ENCODE measurements at regions not wholly inside any gene's neighbourhood (a gene's known extent, or its start where the extent isn't known, plus 50 kb on each side); places are given as distances from the start of the nearest gene placed in this dataset.

GRCh38 chr10:121313119-121313875 lies 284.9 kb downstream of the FGFR2 start:
- no peaks in the 10 kb centered on the region for H3K9me3 ChIP-seq (ENCODE audit: insufficient read depth, low read depth, low read length)
- H3K79me2 ChIP-seq (ENCODE audit: control insufficient read depth, insufficient read depth, low read length, poor library complexity), result no peaks in the 10 kb centered on the region
- H3K36me3 ChIP-seq (ENCODE audit: control insufficient read depth in 1 of 2, insufficient read depth in 2 of 2, low read length in 2 of 2), result no peaks in the 10 kb centered on the region
- H3K79me1 ChIP-seq (ENCODE audit: low read length), result peaks cover 4% of the 10 kb centered on the region
- peak overlapping the region; percentile 72 for H3K27ac ChIP-seq (ENCODE audit: low read depth, low read length)
- no peak overlapping the region for H2AFZ ChIP-seq (ENCODE audit: insufficient read depth, low read length, poor library complexity)
- no peak overlapping the region for H3K4ac ChIP-seq (ENCODE audit: low read depth, low read length)
- peak overlapping the region; percentile 51 for H4K91ac ChIP-seq (ENCODE audit: low read depth, low read length)
- H3K27me3 ChIP-seq (ENCODE audit: insufficient read depth, low read length), result no peaks in the 10 kb centered on the region
- H3K4me1 ChIP-seq (ENCODE audit: control insufficient read depth in 1 of 2, insufficient read depth in 2 of 2, low read length in 2 of 2), result peaks cover 5 to 12% of the 10 kb centered on the region in 2 experiments
- DNase-seq, result peak; percentile 51 to 71
- H2AK5ac ChIP-seq (ENCODE audit: low read length), result no peak overlapping the region
- H3K4me3 ChIP-seq (ENCODE audit: low read depth, low read length), result no peak overlapping the region
- no CpG with 5 or more reads among the region's 17 CpGs for WGBS (ENCODE audit: extremely low coverage, insufficient coverage, insufficient read length)
- H4K8ac ChIP-seq (ENCODE audit: low read depth, low read length), result peak overlapping the region; percentile 53
- H3K9ac ChIP-seq (ENCODE audit: low read length), result no peak overlapping the region
- H3K23ac ChIP-seq (ENCODE audit: low read length), result no peak overlapping the region
- peak overlapping the region; percentile 44 for H2BK5ac ChIP-seq (ENCODE audit: low read depth, low read length, poor library complexity)
- H3K4me2 ChIP-seq (ENCODE audit: low read length), result peak overlapping the region; percentile 32
- no peak overlapping the region for H3K18ac ChIP-seq (ENCODE audit: low read length)
- no peak overlapping the region for H4K12ac ChIP-seq (ENCODE audit: low read depth, low read length)
- no peak overlapping the region for H2BK120ac ChIP-seq (ENCODE audit: insufficient read depth, low read length, poor library complexity)
- H3K14ac ChIP-seq (ENCODE audit: low read length), result peak overlapping the region; percentile 44
- H2BK12ac ChIP-seq (ENCODE audit: low read length), result peak overlapping the region; percentile 89

- H3K9ac ChIP-seq (ENCODE audit: low read length), result no peak overlapping the region
- no peak overlapping the region for H4K12ac ChIP-seq (ENCODE audit: low read depth, low read length)
- H2BK120ac ChIP-seq (ENCODE audit: insufficient read depth, low read length, poor library complexity), result no peak overlapping the region
- H2AK5ac ChIP-seq (ENCODE audit: low read length), result no peak overlapping the region
- no peak overlapping the region for H3K14ac ChIP-seq (ENCODE audit: low read length)
- H3K9me3 ChIP-seq (ENCODE audit: insufficient read depth, low read depth, low read length), result no peaks in the 10 kb centered on the region
- no peaks in the 10 kb centered on the region for H3K79me2 ChIP-seq (ENCODE audit: control insufficient read depth, insufficient read depth, low read length, poor library complexity)
- H3K18ac ChIP-seq (ENCODE audit: low read length), result no peak overlapping the region
- H4K91ac ChIP-seq (ENCODE audit: low read depth, low read length), result no peak overlapping the region
- no peaks in the 10 kb centered on the region for H3K27me3 ChIP-seq (ENCODE audit: insufficient read depth, low read length)
- H2BK12ac ChIP-seq (ENCODE audit: low read length), result no peak overlapping the region
- WGBS (ENCODE audit: extremely low coverage, insufficient coverage, insufficient read length), result no CpG with 5 or more reads among the region's 3 CpGs
- no peak overlapping the region for H3K4me3 ChIP-seq (ENCODE audit: low read depth, low read length)
- no peak overlapping the region for H2AFZ ChIP-seq (ENCODE audit: insufficient read depth, low read length, poor library complexity)
- no peak overlapping the region for H3K27ac ChIP-seq (ENCODE audit: low read depth, low read length)
- no peak overlapping the region for H3K4ac ChIP-seq (ENCODE audit: low read depth, low read length)
- no peak overlapping the region for H3K4me2 ChIP-seq (ENCODE audit: low read length)
- no peak overlapping the region for H4K8ac ChIP-seq (ENCODE audit: low read depth, low read length)
- H2BK5ac ChIP-seq (ENCODE audit: low read depth, low read length, poor library complexity), result no peak overlapping the region
- peaks cover 5 to 12% of the 10 kb centered on the region in 2 experiments for H3K4me1 ChIP-seq (ENCODE audit: control insufficient read depth in 1 of 2, insufficient read depth in 2 of 2, low read length in 2 of 2)
- H3K79me1 ChIP-seq (ENCODE audit: low read length), result peaks cover 4% of the 10 kb centered on the region
- H3K23ac ChIP-seq (ENCODE audit: low read length), result no peak overlapping the region
- DNase-seq, result no peak
- H3K36me3 ChIP-seq (ENCODE audit: control insufficient read depth in 1 of 2, insufficient read depth in 2 of 2, low read length in 2 of 2), result no peaks in the 10 kb centered on the region
Observed at GRCh38 chr10:121316432-121316831, 281.8 kb downstream of the FGFR2 start.

- Histone ChIP-seq H3K9ac (ENCODE audit: low read length) (no peak overlapping the region), H3K4me1 (ENCODE audit: control insufficient read depth in 1 of 2, insufficient read depth in 2 of 2, low read length in 2 of 2) (peaks cover 5 to 12% of the 10 kb centered on the region in 2 experiments), H4K91ac (ENCODE audit: low read depth, low read length) (no peak overlapping the region), H2BK12ac (ENCODE audit: low read length) (no peak overlapping the region), H2BK5ac (ENCODE audit: low read depth, low read length, poor library complexity) (no peak overlapping the region), H3K27ac (ENCODE audit: low read depth, low read length) (no peak overlapping the region), H3K27me3 (ENCODE audit: insufficient read depth, low read length) (no peaks in the 10 kb centered on the region), H3K4ac (ENCODE audit: low read depth, low read length) (no peak overlapping the region), H2AFZ (ENCODE audit: insufficient read depth, low read length, poor library complexity) (no peak overlapping the region), H4K12ac (ENCODE audit: low read depth, low read length) (no peak overlapping the region), H3K18ac (ENCODE audit: low read length) (no peak overlapping the region), H3K4me3 (ENCODE audit: low read depth, low read length) (no peak overlapping the region), H3K23ac (ENCODE audit: low read length) (no peak overlapping the region), H3K36me3 (ENCODE audit: control insufficient read depth in 1 of 2, insufficient read depth in 2 of 2, low read length in 2 of 2) (no peaks in the 10 kb centered on the region), H3K9me3 (ENCODE audit: insufficient read depth, low read depth, low read length) (no peaks in the 10 kb centered on the region), H3K14ac (ENCODE audit: low read length) (no peak overlapping the region), H2AK5ac (ENCODE audit: low read length) (no peak overlapping the region), H3K4me2 (ENCODE audit: low read length) (no peak overlapping the region), H2BK120ac (ENCODE audit: insufficient read depth, low read length, poor library complexity) (no peak overlapping the region), H3K79me1 (ENCODE audit: low read length) (no peaks in the 10 kb centered on the region), H4K8ac (ENCODE audit: low read depth, low read length) (no peak overlapping the region), H3K79me2 (ENCODE audit: control insufficient read depth, insufficient read depth, low read length, poor library complexity) (no peaks in the 10 kb centered on the region)
- no peak for DNase-seq
- WGBS (ENCODE audit: extremely low coverage, insufficient coverage, insufficient read length), result no CpG with 5 or more reads among the region's 1 CpG
Observed at GRCh38 chr10:121317374-121317773, 280.9 kb downstream of the FGFR2 start.

GRCh38 chr10:121322046-121322445 lies 276.2 kb downstream of the FGFR2 start:
- no peak overlapping the region for H3K4me3 ChIP-seq (ENCODE audit: low read depth, low read length)
- H4K8ac ChIP-seq (ENCODE audit: low read depth, low read length), result no peak overlapping the region
- H3K27ac ChIP-seq (ENCODE audit: low read depth, low read length), result no peak overlapping the region
- no peak overlapping the region for H3K4me2 ChIP-seq (ENCODE audit: low read length)
- H3K18ac ChIP-seq (ENCODE audit: low read length), result no peak overlapping the region
- H3K36me3 ChIP-seq (ENCODE audit: control insufficient read depth in 1 of 2, insufficient read depth in 2 of 2, low read length in 2 of 2), result no peaks in the 10 kb centered on the region
- no peak overlapping the region for H3K4ac ChIP-seq (ENCODE audit: low read depth, low read length)
- H3K9ac ChIP-seq (ENCODE audit: low read length), result no peak overlapping the region
- H3K27me3 ChIP-seq (ENCODE audit: insufficient read depth, low read length), result no peaks in the 10 kb centered on the region
- H2BK5ac ChIP-seq (ENCODE audit: low read depth, low read length, poor library complexity), result no peak overlapping the region
- H3K79me2 ChIP-seq (ENCODE audit: control insufficient read depth, insufficient read depth, low read length, poor library complexity), result no peaks in the 10 kb centered on the region
- H3K14ac ChIP-seq (ENCODE audit: low read length), result no peak overlapping the region
- no peak overlapping the region for H2AFZ ChIP-seq (ENCODE audit: insufficient read depth, low read length, poor library complexity)
- no peak for DNase-seq
- H2AK5ac ChIP-seq (ENCODE audit: low read length), result no peak overlapping the region
- H4K91ac ChIP-seq (ENCODE audit: low read depth, low read length), result no peak overlapping the region
- no peak overlapping the region for H2BK120ac ChIP-seq (ENCODE audit: insufficient read depth, low read length, poor library complexity)
- H2BK12ac ChIP-seq (ENCODE audit: low read length), result no peak overlapping the region
- H3K9me3 ChIP-seq (ENCODE audit: insufficient read depth, low read depth, low read length), result no peaks in the 10 kb centered on the region
- H3K23ac ChIP-seq (ENCODE audit: low read length), result no peak overlapping the region
- WGBS (ENCODE audit: extremely low coverage, insufficient coverage, insufficient read length), result no CpG with 5 or more reads among the region's 1 CpG
- H4K12ac ChIP-seq (ENCODE audit: low read depth, low read length), result no peak overlapping the region
- peaks cover 4% of the 10 kb centered on the region in 2 experiments for H3K4me1 ChIP-seq (ENCODE audit: control insufficient read depth in 1 of 2, insufficient read depth in 2 of 2, low read length in 2 of 2)
- no peaks in the 10 kb centered on the region for H3K79me1 ChIP-seq (ENCODE audit: low read length)

All from trophoblast cell (in vitro differentiated cells and primary cell).